Keratinocyte (primary cell): ENCODE measurements at regions not wholly inside any gene's neighbourhood (a gene's known extent, or its start where the extent isn't known, plus 50 kb on each side); places are given as distances from the start of the nearest gene placed in this dataset.

ENCODE experiments used
- CTCF ChIP-seq, 3 experiments: IDR thresholded peaks in 1 of 3; conservative IDR thresholded peaks in 1 of 3; optimal IDR thresholded peaks in 1 of 3; 2 replicates in 2 of 3; 3 replicates in 1 of 3; pipeline versions ENCODE3 to v1.5.1; 2011; ENCODE audit warnings: low read length in 3 of 3, mild to moderate bottlenecking in 3 of 3, moderate library complexity in 2 of 3, control low read depth in 1 of 3, inconsistent platforms in 1 of 3; ENCODE audit not compliant: insufficient read depth in 2 of 3; ENCODE audit errors: extremely low read depth in 1 of 3
- EZH2 ChIP-seq: IDR thresholded peaks from one replicate; pipeline ENCODE4 v1.6.1; 2012; ENCODE audit warnings: inconsistent platforms, mild to moderate bottlenecking, low read length, moderate library complexity

- TF ChIP-seq CTCF (optimal IDR thresholded peaks at IDR 0.05 in 1 of 3, IDR thresholded peaks at IDR 0.05 in 1 of 3, conservative IDR thresholded peaks at IDR 0.05 in 1 of 3; ENCODE audit: extremely low read depth in 1 of 3, insufficient read depth in 2 of 3, low read length in 3 of 3): no peak
- TF ChIP-seq EZH2: no peak
These were observed 214.5 kb downstream of the HS3ST3A1 start for GRCh38 chr17:13387236-13387635.
